Endothelial cell of umbilical vein (primary cell): ENCODE measurements at regions not wholly inside any gene's neighbourhood (a gene's known extent, or its start where the extent isn't known, plus 50 kb on each side); places are given as distances from the start of the nearest gene placed in this dataset.

Source experiments
- EZH2 ChIP-seq: IDR thresholded peaks from 2 replicates; pipeline ENCODE4 v1.6.1; 2012; ENCODE audit warnings: borderline replicate concordance, low read depth, mild to moderate bottlenecking, moderate library complexity, low read length, inconsistent platforms; ENCODE audit not compliant: severe bottlenecking
- POLR2A ChIP-seq: IDR thresholded peaks from 2 replicates; pipeline ENCODE4 v1.6.1; 2012; ENCODE audit warnings: low read depth, mild to moderate bottlenecking, control low read depth, low read length
- TF ChIP-seq, protein P1 (sequence below), 2 donors: IDR thresholded peaks; 1 replicate in 1 of 2; 2 replicates in 1 of 2; pipeline ENCODE4 v1.5.1; 2011; ENCODE audit warnings: low read length in 2 of 2, mild to moderate bottlenecking in 2 of 2, moderate library complexity in 2 of 2, control low read depth in 1 of 2, inconsistent platforms in 1 of 2, low read depth in 1 of 2; ENCODE audit not compliant: insufficient read depth in 1 of 2; ENCODE audit errors: extremely low read depth in 1 of 2

DNA sequence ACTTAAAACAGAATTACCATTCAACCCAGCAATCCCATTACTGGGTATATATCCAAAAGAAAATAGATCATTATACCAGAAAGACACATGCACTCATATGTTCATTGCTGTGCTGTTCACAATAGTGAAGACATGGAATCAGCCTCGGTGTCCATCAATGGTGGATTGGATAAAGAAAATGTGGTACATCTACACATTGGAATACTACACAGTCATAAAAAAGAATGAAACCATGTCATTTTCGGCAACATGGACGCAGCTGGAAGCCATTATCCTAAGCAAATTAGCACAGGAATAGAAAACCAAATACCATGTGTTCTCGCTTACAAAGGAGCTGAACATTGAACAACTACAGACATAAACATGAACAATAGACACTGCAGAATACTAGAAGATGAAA, 244.8 kb upstream of the PROX1 start:
- TF ChIP-seq, protein P1, sequence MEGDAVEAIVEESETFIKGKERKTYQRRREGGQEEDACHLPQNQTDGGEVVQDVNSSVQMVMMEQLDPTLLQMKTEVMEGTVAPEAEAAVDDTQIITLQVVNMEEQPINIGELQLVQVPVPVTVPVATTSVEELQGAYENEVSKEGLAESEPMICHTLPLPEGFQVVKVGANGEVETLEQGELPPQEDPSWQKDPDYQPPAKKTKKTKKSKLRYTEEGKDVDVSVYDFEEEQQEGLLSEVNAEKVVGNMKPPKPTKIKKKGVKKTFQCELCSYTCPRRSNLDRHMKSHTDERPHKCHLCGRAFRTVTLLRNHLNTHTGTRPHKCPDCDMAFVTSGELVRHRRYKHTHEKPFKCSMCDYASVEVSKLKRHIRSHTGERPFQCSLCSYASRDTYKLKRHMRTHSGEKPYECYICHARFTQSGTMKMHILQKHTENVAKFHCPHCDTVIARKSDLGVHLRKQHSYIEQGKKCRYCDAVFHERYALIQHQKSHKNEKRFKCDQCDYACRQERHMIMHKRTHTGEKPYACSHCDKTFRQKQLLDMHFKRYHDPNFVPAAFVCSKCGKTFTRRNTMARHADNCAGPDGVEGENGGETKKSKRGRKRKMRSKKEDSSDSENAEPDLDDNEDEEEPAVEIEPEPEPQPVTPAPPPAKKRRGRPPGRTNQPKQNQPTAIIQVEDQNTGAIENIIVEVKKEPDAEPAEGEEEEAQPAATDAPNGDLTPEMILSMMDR (IDR thresholded peaks at IDR 0.05; ENCODE audit: extremely low read depth in 1 of 2, insufficient read depth in 1 of 2, low read depth in 1 of 2, low read length in 2 of 2) = no peak
- no peak for TF ChIP-seq EZH2
- no peak for TF ChIP-seq POLR2A
